Neuronal stem cell (in vitro differentiated cells): ENCODE measurements at regions not wholly inside any gene's neighbourhood (a gene's known extent, or its start where the extent isn't known, plus 50 kb on each side); places are given as distances from the start of the nearest gene placed in this dataset.

Experiments used
- DNase-seq: peaks from one replicate; pipeline ENCODE4 v3.0.0-alpha.2; 2013; ENCODE audit warnings: low spot score
- H2AFZ ChIP-seq: one replicate; pipeline ENCODE4 v1.6.1; 2013; ENCODE audit warnings: mild to moderate bottlenecking, low read length, inconsistent platforms
- H2AK5ac ChIP-seq: 2 replicates; pipeline ENCODE4 v1.6.1; 2013; ENCODE audit warnings: low read depth, mild to moderate bottlenecking, inconsistent platforms, low read length, moderate library complexity, mixed read lengths
- H2BK120ac ChIP-seq: 2 replicates; pipeline ENCODE4 v1.6.1; 2013; ENCODE audit warnings: low read depth, mild to moderate bottlenecking, inconsistent platforms, low read length, moderate library complexity, mixed read lengths
- H2BK12ac ChIP-seq: one replicate; pipeline ENCODE4 v1.6.1; 2013; ENCODE audit warnings: low read length, inconsistent platforms
- H2BK15ac ChIP-seq: 2 replicates; pipeline ENCODE4 v1.6.1; 2013; ENCODE audit warnings: mild to moderate bottlenecking, low read length, inconsistent platforms, mixed read lengths
- H2BK5ac ChIP-seq: one replicate; pipeline ENCODE4 v1.6.1; 2013; ENCODE audit warnings: inconsistent platforms, mild to moderate bottlenecking, low read length, moderate library complexity
- H3K14ac ChIP-seq: one replicate; pipeline ENCODE4 v1.6.1; 2013; ENCODE audit warnings: low read length, inconsistent platforms
- H3K18ac ChIP-seq: 2 replicates; pipeline ENCODE4 v1.6.1; 2013; ENCODE audit warnings: low read length, inconsistent platforms
- H3K23ac ChIP-seq: 2 replicates; pipeline ENCODE4 v1.6.1; 2013; ENCODE audit warnings: low read depth, mild to moderate bottlenecking, mixed read lengths, low read length, inconsistent platforms; ENCODE audit not compliant: poor library complexity
- H3K27ac ChIP-seq: replicated peaks from 3 replicates; pipeline ENCODE4 v1.5.1; 2013; ENCODE audit warnings: low read length, inconsistent platforms
- H3K27me3 ChIP-seq, 3 experiments: 2 replicates each; pipeline ENCODE4 v1.6.1; 2013; ENCODE audit warnings: low read length in 3 of 3, mild to moderate bottlenecking in 2 of 3, inconsistent platforms in 1 of 3, low read depth in 1 of 3, mixed read lengths in 1 of 3, moderate library complexity in 1 of 3; ENCODE audit not compliant: control insufficient read depth in 3 of 3, insufficient read depth in 3 of 3
- H3K36me3 ChIP-seq, 2 donors: replicated peaks in 1 of 2; 2 replicates each; pipeline ENCODE4 v1.6.1; 2013; ENCODE audit warnings: low read length in 2 of 2; ENCODE audit not compliant: control insufficient read depth in 2 of 2, insufficient read depth in 2 of 2
- H3K4ac ChIP-seq: 2 replicates; pipeline ENCODE4 v1.6.1; 2013; ENCODE audit warnings: inconsistent platforms, mild to moderate bottlenecking, low read length, moderate library complexity
- H3K4me1 ChIP-seq, 2 donors: 1 replicate in 1 of 2; 2 replicates in 1 of 2; pipeline ENCODE4 v1.6.1; 2013; ENCODE audit warnings: low read length in 2 of 2, low read depth in 1 of 2; ENCODE audit not compliant: control insufficient read depth in 2 of 2, insufficient read depth in 1 of 2
- H3K4me2 ChIP-seq: one replicate; pipeline ENCODE4 v1.6.1; 2013; ENCODE audit warnings: mild to moderate bottlenecking, low read length, inconsistent platforms; ENCODE audit not compliant: insufficient read depth, poor library complexity, severe bottlenecking
- H3K4me3 ChIP-seq, 2 donors: 2 replicates each; pipeline ENCODE4 v1.5.1; 2013; ENCODE audit warnings: low read length in 2 of 2, mild to moderate bottlenecking in 2 of 2, inconsistent platforms in 1 of 2, moderate library complexity in 1 of 2
- H3K79me1 ChIP-seq: one replicate; pipeline ENCODE4 v1.6.1; 2013; ENCODE audit warnings: low read depth, mild to moderate bottlenecking, inconsistent platforms, low read length, moderate library complexity
- H3K9ac ChIP-seq: one replicate; pipeline ENCODE4 v1.6.1; 2013; ENCODE audit warnings: mild to moderate bottlenecking, low read depth, low read length, inconsistent platforms; ENCODE audit not compliant: poor library complexity
- H3K9me3 ChIP-seq, 2 donors: replicated peaks in 1 of 2; 2 replicates each; pipeline versions ENCODE3 to v1.6.1; 2013; ENCODE audit warnings: low read length in 2 of 2, mild to moderate bottlenecking in 2 of 2, inconsistent platforms in 1 of 2, low read depth in 1 of 2, mixed read lengths in 1 of 2, moderate library complexity in 1 of 2; ENCODE audit not compliant: control insufficient read depth in 2 of 2, insufficient read depth in 1 of 2
- H4K8ac ChIP-seq: one replicate; pipeline ENCODE4 v1.6.1; 2013; ENCODE audit warnings: low read depth, mild to moderate bottlenecking, inconsistent platforms, low read length, moderate library complexity
- H4K91ac ChIP-seq: one replicate; pipeline ENCODE4 v1.6.1; 2013; ENCODE audit warnings: low read length, low read depth, mild to moderate bottlenecking, inconsistent platforms; ENCODE audit not compliant: poor library complexity
- WGBS, 2 donors: extraction: QIAGEN DNeasy Blood & Tissue Kit; methylation state at CpG; one replicate each; pipeline ENCODE4 v1.1.7; 2013; ENCODE audit warnings: missing lambda C conversion rate in 2 of 2, mixed read lengths in 1 of 2; ENCODE audit not compliant: insufficient read length in 2 of 2, insufficient replicate concordance in 1 of 2; ENCODE audit errors: extremely low coverage in 2 of 2; 5-methylcytosine and 5-hydroxymethylcytosine counted together

GRCh38 chr10:71158902-71159301 is 53.5 kb upstream of the UNC5B start:
- Histone ChIP-seq H4K91ac (no peak overlapping the region), H3K4ac (no peak overlapping the region), H3K27ac (no peak overlapping the region), H3K79me1 (no peaks in the 10 kb centered on the region), H3K4me3 (no peak overlapping the region), H3K9me3 (no peaks in the 10 kb centered on the region), H3K27me3 (no peaks in the 10 kb centered on the region), H3K9ac (no peak overlapping the region), H3K36me3 (no peaks in the 10 kb centered on the region), H2AK5ac (no peak overlapping the region), H3K4me2 (no peak overlapping the region), H2BK12ac (no peak overlapping the region), H3K23ac (no peak overlapping the region), H4K8ac (no peak overlapping the region), H3K14ac (no peak overlapping the region), H2BK15ac (no peak overlapping the region), H2BK120ac (no peak overlapping the region), H2BK5ac (no peak overlapping the region), H3K4me1 (no peaks in the 10 kb centered on the region), H2AFZ (no peak overlapping the region), H3K18ac (no peak overlapping the region)
- no peak for DNase-seq
- WGBS, 2 donors: no CpG with 5 or more reads among the region's 2 CpGs

- Histone ChIP-seq H3K36me3 (no peaks in the 10 kb centered on the region), H3K4ac (no peak overlapping the region), H3K9ac (no peak overlapping the region), H3K27me3 (no peaks in the 10 kb centered on the region), H2AK5ac (no peak overlapping the region), H2BK5ac (no peak overlapping the region), H3K27ac (no peak overlapping the region), H2AFZ (no peak overlapping the region), H3K18ac (no peak overlapping the region), H3K14ac (no peak overlapping the region), H2BK15ac (no peak overlapping the region), H3K4me3 (no peak overlapping the region), H2BK120ac (no peak overlapping the region), H3K9me3 (no peaks in the 10 kb centered on the region), H2BK12ac (no peak overlapping the region), H3K4me2 (no peak overlapping the region), H3K4me1 (no peaks in the 10 kb centered on the region), H4K91ac (peak overlapping the region; percentile 56), H4K8ac (no peak overlapping the region), H3K79me1 (no peaks in the 10 kb centered on the region), H3K23ac (no peak overlapping the region)
- no CpG with 5 or more reads among the region's 5 CpGs for WGBS, 2 donors
- no peak for DNase-seq
These were observed 52.5 kb upstream of the UNC5B start for GRCh38 chr10:71159892-71160291.

GRCh38 chr10:71161425-71161824 is 50.9 kb upstream of the UNC5B start:
- Histone ChIP-seq H3K9me3 (no peaks in the 10 kb centered on the region), H2AK5ac (no peak overlapping the region), H2BK15ac (no peak overlapping the region), H2AFZ (no peak overlapping the region), H3K18ac (no peak overlapping the region), H2BK5ac (no peak overlapping the region), H3K27me3 (peaks cover 0 to 3% (median 0%) of the 10 kb centered on the region in 3 experiments), H3K4ac (no peak overlapping the region), H2BK120ac (no peak overlapping the region), H4K91ac (no peak overlapping the region), H3K4me3 (no peak overlapping the region), H4K8ac (no peak overlapping the region), H3K4me1 (no peaks in the 10 kb centered on the region), H3K9ac (no peak overlapping the region), H3K23ac (no peak overlapping the region), H2BK12ac (no peak overlapping the region), H3K27ac (no peak overlapping the region), H3K14ac (no peak overlapping the region), H3K79me1 (no peaks in the 10 kb centered on the region), H3K36me3 (no peaks in the 10 kb centered on the region), H3K4me2 (no peak overlapping the region)
- WGBS, 2 donors: no CpG with 5 or more reads among the region's 4 CpGs
- no peak for DNase-seq
